ENCODE measurements at regions not wholly inside any gene's neighbourhood (a gene's known extent, or its start where the extent isn't known, plus 50 kb on each side); places are given as distances from the start of the nearest gene placed in this dataset.

- no peaks in the 10 kb centered on the region for H3K27me3 ChIP-seq (ENCODE audit: control insufficient read depth, insufficient read depth, low read length)
- no peaks in the 10 kb centered on the region for H3K36me3 ChIP-seq (ENCODE audit: control insufficient read depth, insufficient read depth, low read length)
- DNase-seq (ENCODE audit: low read depth, low spot score) (no peak), ATAC-seq (no peak)
- no peaks in the 10 kb centered on the region for H3K4me1 ChIP-seq (ENCODE audit: control insufficient read depth, insufficient read depth, low read length)
- BruUV-seq (replicated peaks) = no TSS peak
- H3K9me3 ChIP-seq (ENCODE audit: control insufficient read depth, insufficient read depth, low read depth, low read length) = no peaks in the 10 kb centered on the region
- POLR2A ChIA-PET = no interaction called here
- CTCF ChIA-PET = no interaction called here
- TF ChIP-seq POLR2AphosphoS5 (IDR thresholded peaks at IDR 0.05; ENCODE audit: low read depth, low read length) (no peak), TCF7L2 (IDR thresholded peaks at IDR 0.05; ENCODE audit: low read depth, low read length) (no peak), CTCF (IDR thresholded peaks at IDR 0.05) (no peak), REST (IDR thresholded peaks at IDR 0.05; ENCODE audit: insufficient read depth in 1 of 2, low read depth in 2 of 2, low read length in 1 of 2) (no peak), SIN3A (IDR thresholded peaks at IDR 0.05; ENCODE audit: borderline replicate concordance, insufficient read depth, low read depth, low read length) (no peak)
- intact Hi-C loops (cut with micrococcal nuclease; ENCODE audit: unreplicated experiment) (no loop called here), in situ Hi-C loops (cut with HindIII; ENCODE audit: low pct_unique_long_range_greater_than_20kb, low sequenced_read_pairs) (no loop called here)
- H3K4me3 ChIP-seq (ENCODE audit: low read depth in 2 of 2, low read length in 2 of 2) = no peak overlapping the region
- no peak overlapping the region for H3K27ac ChIP-seq (ENCODE audit: low read length)
These were observed 54.9 kb upstream of the ATP12A start for GRCh38 chr13:24625331-24625731.

DNA sequence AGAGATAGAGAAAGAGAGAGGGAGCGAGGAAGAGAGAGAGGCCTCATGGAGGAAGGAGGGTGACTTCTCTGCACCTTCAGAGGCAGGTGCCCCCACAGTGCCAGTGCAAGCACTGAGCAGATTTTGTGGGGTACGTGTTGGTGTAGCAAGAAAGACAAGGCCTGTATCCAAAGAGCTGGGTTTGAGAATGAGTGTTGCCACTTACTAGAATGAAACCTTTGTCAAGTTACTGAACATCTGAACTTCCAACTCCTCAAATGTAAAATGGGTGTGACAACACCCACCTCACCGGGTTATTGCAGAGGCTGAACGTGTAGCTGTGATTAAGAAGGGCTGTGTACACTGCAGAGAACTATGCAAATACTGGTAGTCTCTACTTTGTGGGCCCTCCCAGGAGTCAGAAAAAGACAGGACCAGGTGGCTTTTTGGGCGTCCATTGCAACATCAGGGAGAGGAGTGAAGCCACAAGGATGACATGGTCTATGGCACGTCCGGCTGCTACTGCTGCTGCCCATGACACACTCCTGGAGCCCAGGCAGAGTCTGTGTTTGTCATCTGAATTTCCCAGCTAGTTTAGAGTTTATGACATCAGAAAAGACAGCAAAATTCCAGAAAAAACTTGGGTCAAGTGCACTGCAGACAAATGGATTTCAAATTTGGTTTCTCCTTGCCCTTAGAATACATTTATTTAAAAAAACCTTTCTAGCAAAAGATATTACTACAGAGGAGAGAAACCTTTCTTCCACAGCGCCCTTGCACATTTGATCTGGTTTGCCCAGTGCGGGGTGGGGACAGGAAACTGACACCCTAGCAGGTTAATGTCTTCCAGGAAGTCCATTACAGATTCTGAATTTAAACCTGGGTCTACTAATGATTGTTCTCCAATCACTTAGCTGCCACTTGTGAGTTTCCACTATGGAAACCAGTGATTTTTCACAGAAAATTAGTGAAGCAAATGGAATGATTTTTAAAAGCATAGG lies 54.0 kb upstream of the ATP12A start:
- no peak overlapping the region for H3K4me3 ChIP-seq (ENCODE audit: low read depth in 2 of 2, low read length in 2 of 2)
- DNase-seq (ENCODE audit: low read depth, low spot score) (no peak), ATAC-seq (no peak)
- ChIA-PET POLR2A (no interaction called here), CTCF (no interaction called here)
- no peak overlapping the region for H3K27ac ChIP-seq (ENCODE audit: low read length)
- H3K27me3 ChIP-seq (ENCODE audit: control insufficient read depth, insufficient read depth, low read length) = no peaks in the 10 kb centered on the region
- no peaks in the 10 kb centered on the region for H3K9me3 ChIP-seq (ENCODE audit: control insufficient read depth, insufficient read depth, low read depth, low read length)
- no peaks in the 10 kb centered on the region for H3K36me3 ChIP-seq (ENCODE audit: control insufficient read depth, insufficient read depth, low read length)
- TF ChIP-seq SIN3A (IDR thresholded peaks at IDR 0.05; ENCODE audit: borderline replicate concordance, insufficient read depth, low read depth, low read length) (no peak), POLR2AphosphoS5 (IDR thresholded peaks at IDR 0.05; ENCODE audit: low read depth, low read length) (no peak), CTCF (IDR thresholded peaks at IDR 0.05) (no peak), TCF7L2 (IDR thresholded peaks at IDR 0.05; ENCODE audit: low read depth, low read length) (no peak), REST (IDR thresholded peaks at IDR 0.05; ENCODE audit: insufficient read depth in 1 of 2, low read depth in 2 of 2, low read length in 1 of 2) (no peak)
- no TSS peak for BruUV-seq (replicated peaks)
- H3K4me1 ChIP-seq (ENCODE audit: control insufficient read depth, insufficient read depth, low read length) = no peaks in the 10 kb centered on the region
- in situ Hi-C loops (cut with HindIII; ENCODE audit: low pct_unique_long_range_greater_than_20kb, low sequenced_read_pairs) (no loop called here), intact Hi-C loops (cut with micrococcal nuclease; ENCODE audit: unreplicated experiment) (no loop called here)
